ENCODE measurements at regions not wholly inside any gene's neighbourhood (a gene's known extent, or its start where the extent isn't known, plus 50 kb on each side); places are given as distances from the start of the nearest gene placed in this dataset.

GRCh38 chr14:95979339-95980042 lies 59.7 kb upstream of the C14orf132 start:
- Histone ChIP-seq H3K27me3 (ENCODE audit: control insufficient read depth, insufficient read depth, low read length) (no peaks in the 10 kb centered on the region), H3K4me3 (ENCODE audit: insufficient read depth, low read depth, low read length) (no peak overlapping the region), H3K36me3 (replicated peaks; ENCODE audit: control insufficient read depth, insufficient read depth, low read length) (no peaks in the 10 kb centered on the region)
- peak; percentile 52 for DNase-seq

- Histone ChIP-seq H3K36me3 (replicated peaks; ENCODE audit: control insufficient read depth, insufficient read depth, low read length) (no peaks in the 10 kb centered on the region), H3K4me3 (ENCODE audit: insufficient read depth, low read depth, low read length) (no peak overlapping the region), H3K27me3 (ENCODE audit: control insufficient read depth, insufficient read depth, low read length) (no peaks in the 10 kb centered on the region)
- DNase-seq: no peak
Measured at GRCh38 chr14:95980402-95980801, 58.8 kb upstream of the C14orf132 start.

GRCh38 chr14:95981965-95982364 lies 57.2 kb upstream of the C14orf132 start:
- DNase-seq: no peak
- Histone ChIP-seq H3K4me3 (ENCODE audit: insufficient read depth, low read depth, low read length) (no peak overlapping the region), H3K27me3 (ENCODE audit: control insufficient read depth, insufficient read depth, low read length) (no peaks in the 10 kb centered on the region), H3K36me3 (replicated peaks; ENCODE audit: control insufficient read depth, insufficient read depth, low read length) (no peaks in the 10 kb centered on the region)

GRCh38 chr14:95984206-95984605 lies 55.0 kb upstream of the C14orf132 start:
- no peak for DNase-seq
- Histone ChIP-seq H3K27me3 (ENCODE audit: control insufficient read depth, insufficient read depth, low read length) (no peaks in the 10 kb centered on the region), H3K36me3 (replicated peaks; ENCODE audit: control insufficient read depth, insufficient read depth, low read length) (no peaks in the 10 kb centered on the region), H3K4me3 (ENCODE audit: insufficient read depth, low read depth, low read length) (no peak overlapping the region)
